Natural killer cell (primary cell): ENCODE measurements at regions not wholly inside any gene's neighbourhood (a gene's known extent, or its start where the extent isn't known, plus 50 kb on each side); places are given as distances from the start of the nearest gene placed in this dataset.
"Not testable (repeated sequence)": the region's sequence is repeated elsewhere in the genome, so short reads cannot be mapped to it uniquely, and the experiment has no call there.

Experiments used
- ATAC-seq, 3 donors: fragments of 150-1000 bp in 2 of 3; fragments of 200-7000 bp in 1 of 3; cut with Tn5 transposase; 1 replicate in 1 of 3; 2 replicates in 2 of 3; pipeline ENCODE4 v1.10.0; 2021; ENCODE audit warnings: mild to moderate bottlenecking in 2 of 3, moderate library complexity in 2 of 3
- DNase-seq, 2 donors: peaks; one replicate each; pipeline versions ENCODE4 v3.0.0 to v3.0.0-alpha.2; 2013 to 2021; ENCODE audit warnings: mixed read lengths in 1 of 2
- H3K27ac ChIP-seq: one replicate; pipeline ENCODE4 v1.5.1; 2013; ENCODE audit warnings: mild to moderate bottlenecking, low read length
- H3K27me3 ChIP-seq: one replicate; pipeline ENCODE4 v1.6.1; 2013; ENCODE audit warnings: low read length; ENCODE audit not compliant: control insufficient read depth, insufficient read depth
- H3K36me3 ChIP-seq: one replicate; pipeline ENCODE4 v1.6.1; 2013; ENCODE audit warnings: low read length; ENCODE audit not compliant: control insufficient read depth, insufficient read depth
- H3K4me1 ChIP-seq: one replicate; pipeline ENCODE4 v1.6.1; 2013; ENCODE audit warnings: low read length; ENCODE audit not compliant: control insufficient read depth, insufficient read depth
- H3K4me3 ChIP-seq: one replicate; pipeline ENCODE4 v1.5.1; 2013; ENCODE audit warnings: low read length
- H3K9me3 ChIP-seq: one replicate; pipeline ENCODE4 v1.6.1; 2013; ENCODE audit warnings: low read length; ENCODE audit not compliant: control insufficient read depth, insufficient read depth
- H3K27ac Mint-ChIP-seq, 2 donors: one replicate each; pipeline ENCODE4 v1.8.0; 2022; ENCODE audit warnings: mild to moderate bottlenecking in 2 of 2, mixed read lengths in 2 of 2, moderate library complexity in 1 of 2
- H3K27me3 Mint-ChIP-seq, 2 donors: one replicate each; pipeline ENCODE4 v1.8.0; 2022; ENCODE audit warnings: low read depth in 2 of 2, mixed read lengths in 2 of 2
- H3K36me3 Mint-ChIP-seq: one replicate; pipeline ENCODE4 v1.8.0; 2022; ENCODE audit warnings: mixed read lengths
- H3K4me1 Mint-ChIP-seq, 2 donors: one replicate each; pipeline ENCODE4 v1.8.0; 2022; ENCODE audit warnings: mixed read lengths in 2 of 2
- H3K4me3 Mint-ChIP-seq: one replicate; pipeline ENCODE4 v1.8.0; 2022; ENCODE audit warnings: mild to moderate bottlenecking, moderate library complexity, mixed read lengths
- H3K9me3 Mint-ChIP-seq, 2 donors: one replicate each; pipeline ENCODE4 v1.8.0; 2022; ENCODE audit warnings: mixed read lengths in 2 of 2
- CTCF ChIP-seq: fragments of 200-600 bp; IDR thresholded peaks from one replicate; pipeline ENCODE4 v1.8.0; 2022; ENCODE audit warnings: antibody characterized with exemption
- WGBS: methylation state at CpG from one replicate; pipeline ENCODE4 v1.1.7; 2013; ENCODE audit warnings: missing lambda C conversion rate; ENCODE audit not compliant: insufficient coverage; 5-methylcytosine and 5-hydroxymethylcytosine counted together
- intact Hi-C: fragments of 100-400 bp; cut with micrococcal nuclease; formaldehyde crosslinking; loops from one replicate; pipeline ENCODE4 v1.14.2; 2022

- Mint-ChIP-seq H3K9me3 (peaks cover 6 to 11% of the 10 kb centered on the region in 2 donors), H3K36me3 (no peaks in the 10 kb centered on the region), H3K27me3 (no peaks in the 10 kb centered on the region), H3K27ac (no peak overlapping the region), H3K4me1 (no peaks in the 10 kb centered on the region), H3K4me3 (no peak overlapping the region)
- no peak overlapping the region for H3K4me3 ChIP-seq
- H3K27me3 ChIP-seq, result no peaks in the 10 kb centered on the region
- peaks cover 6% of the 10 kb centered on the region for H3K9me3 ChIP-seq
- WGBS, result no CpG with 5 or more reads among the region's 3 CpGs
- no peaks in the 10 kb centered on the region for H3K36me3 ChIP-seq
- TF ChIP-seq CTCF, result no peak
- no peaks in the 10 kb centered on the region for H3K4me1 ChIP-seq
- DNase-seq, result no peak
- no peak overlapping the region for H3K27ac ChIP-seq
- ATAC-seq, result no peak
- intact Hi-C loops, result no loop called here
These were observed 2117.6 kb downstream of the PCDH9 start for GRCh38 chr13:65112531-65112941.

- H3K4me3 Mint-ChIP-seq, result no peak overlapping the region
- Histone ChIP-seq H3K9me3 (peaks cover 6% of the 10 kb centered on the region), H3K4me3 (no peak overlapping the region), H3K4me1 (no peaks in the 10 kb centered on the region), H3K27me3 (no peaks in the 10 kb centered on the region), H3K36me3 (no peaks in the 10 kb centered on the region), H3K27ac (no peak overlapping the region)
- no peaks in the 10 kb centered on the region for H3K4me1 Mint-ChIP-seq
- ATAC-seq, result no peak
- DNase-seq, result no peak
- no peak overlapping the region for H3K27ac Mint-ChIP-seq
- H3K27me3 Mint-ChIP-seq, result no peaks in the 10 kb centered on the region
- TF ChIP-seq CTCF, result no peak
- 100% methylated on average over 1 of the region's 1 CpG for WGBS
- no peaks in the 10 kb centered on the region for H3K36me3 Mint-ChIP-seq
- intact Hi-C loops, result no loop called here
- H3K9me3 Mint-ChIP-seq, result peaks cover 6 to 12% of the 10 kb centered on the region in 2 donors
These were observed 2118.0 kb downstream of the PCDH9 start for GRCh38 chr13:65112123-65112522.

- no peaks in the 10 kb centered on the region for H3K27me3 Mint-ChIP-seq
- no peak for TF ChIP-seq CTCF
- Histone ChIP-seq H3K27ac (no peak overlapping the region), H3K36me3 (no peaks in the 10 kb centered on the region), H3K27me3 (no peaks in the 10 kb centered on the region), H3K9me3 (peaks cover 6% of the 10 kb centered on the region), H3K4me1 (no peaks in the 10 kb centered on the region), H3K4me3 (no peak overlapping the region)
- peaks cover 9 to 16% of the 10 kb centered on the region in 2 donors for H3K9me3 Mint-ChIP-seq
- ATAC-seq, result no peak
- no peak for DNase-seq
- intact Hi-C loops, result no loop called here
- H3K4me1 Mint-ChIP-seq, result no peaks in the 10 kb centered on the region
- no peak overlapping the region for H3K27ac Mint-ChIP-seq
- no peak overlapping the region for H3K4me3 Mint-ChIP-seq
- H3K36me3 Mint-ChIP-seq, result no peaks in the 10 kb centered on the region
- WGBS, result no CpG with 5 or more reads among the region's 1 CpG
These were observed 2118.9 kb downstream of the PCDH9 start for GRCh38 chr13:65111223-65111622.

- H3K4me1 Mint-ChIP-seq, H3K36me3 Mint-ChIP-seq, DNase-seq, H3K4me1 ChIP-seq, ATAC-seq, H3K36me3 ChIP-seq, H3K4me3 ChIP-seq, H3K9me3 ChIP-seq, intact Hi-C loops, H3K4me3 Mint-ChIP-seq, H3K27ac Mint-ChIP-seq, H3K27ac ChIP-seq, H3K27me3 Mint-ChIP-seq, H3K27me3 ChIP-seq: not testable (repeated sequence)
- peaks cover 11 to 13% of the 10 kb centered on the region in 2 donors for H3K9me3 Mint-ChIP-seq
- WGBS, result 28% methylated on average over 3 of the region's 3 CpGs
These were observed 2125.7 kb downstream of the PCDH9 start for GRCh38 chr13:65104436-65104835.
